ENCODE measurements at regions not wholly inside any gene's neighbourhood (a gene's known extent, or its start where the extent isn't known, plus 50 kb on each side); places are given as distances from the start of the nearest gene placed in this dataset.

GRCh38 chr13:65265988-65266387 is 1964.1 kb downstream of the PCDH9 start:
- intact Hi-C loops (cut with DNase I), result no loop called here
- no peaks in the 10 kb centered on the region for H3K27me3 ChIP-seq
- no peak for DNase-seq
- H3K4me3 ChIP-seq, result no peak overlapping the region
- TF ChIP-seq CTCF (IDR thresholded peaks at IDR 0.05), result no peak
- H3K4me1 ChIP-seq, result no peaks in the 10 kb centered on the region
- no peak for ATAC-seq
- WGBS, 2 donors, result 56 to 61% methylated on average over 1 of the region's 1 CpG
- H3K9me3 ChIP-seq, result no peaks in the 10 kb centered on the region
- no peak overlapping the region for H3K27ac ChIP-seq
- no peaks in the 10 kb centered on the region for H3K36me3 ChIP-seq (replicated peaks in 1 of 2; ENCODE audit: insufficient read depth in 1 of 2, low read depth in 2 of 2)

GRCh38 chr13:65264066-65264465 is 1966.1 kb downstream of the PCDH9 start:
- no peaks in the 10 kb centered on the region for H3K36me3 ChIP-seq (replicated peaks in 1 of 2; ENCODE audit: insufficient read depth in 1 of 2, low read depth in 2 of 2)
- 41 to 56% methylated on average over 2 of the region's 2 CpGs for WGBS, 2 donors
- DNase-seq (no peak), ATAC-seq (no peak)
- TF ChIP-seq POLR2A (IDR thresholded peaks at IDR 0.05) (no peak), CTCF (IDR thresholded peaks at IDR 0.05) (no peak)
- no peak overlapping the region for H3K27ac ChIP-seq
- no peaks in the 10 kb centered on the region for H3K4me1 ChIP-seq
- no peak overlapping the region for H3K4me3 ChIP-seq
- intact Hi-C loops (cut with DNase I), result no loop called here
- no peaks in the 10 kb centered on the region for H3K27me3 ChIP-seq
- H3K9me3 ChIP-seq, result no peaks in the 10 kb centered on the region

- Histone ChIP-seq H3K27ac (no peak overlapping the region), H3K27me3 (no peaks in the 10 kb centered on the region), H3K4me1 (no peaks in the 10 kb centered on the region), H3K36me3 (replicated peaks in 1 of 2; ENCODE audit: insufficient read depth in 1 of 2, low read depth in 2 of 2) (no peaks in the 10 kb centered on the region), H3K9me3 (no peaks in the 10 kb centered on the region), H3K4me3 (no peak overlapping the region)
- WGBS, 2 donors, result 14 to 20% methylated on average over 5 of the region's 5 CpGs
- DNase-seq (no peak), ATAC-seq (no peak)
- intact Hi-C loops (cut with DNase I), result no loop called here
- TF ChIP-seq CTCF (IDR thresholded peaks at IDR 0.05) (no peak), POLR2A (IDR thresholded peaks at IDR 0.05) (no peak)
These were observed 1968.9 kb downstream of the PCDH9 start for GRCh38 chr13:65260946-65261891.

- ATAC-seq (no peak), DNase-seq (no peak)
- no peak overlapping the region for H3K27ac ChIP-seq
- intact Hi-C loops (cut with DNase I), result no loop called here
- peaks cover 0 to 2% (median 0%) of the 10 kb centered on the region in 3 donors for H3K9me3 ChIP-seq
- H3K4me3 ChIP-seq, result no peak overlapping the region
- no peak for TF ChIP-seq CTCF (IDR thresholded peaks at IDR 0.05)
- TF ChIP-seq POLR2A (IDR thresholded peaks at IDR 0.05), result no peak
- WGBS, 2 donors, result 70 to 79% methylated on average over 1 of the region's 1 CpG
- H3K27me3 ChIP-seq, result no peaks in the 10 kb centered on the region
- H3K36me3 ChIP-seq (replicated peaks in 1 of 2; ENCODE audit: insufficient read depth in 1 of 2, low read depth in 2 of 2), result no peaks in the 10 kb centered on the region
- no peaks in the 10 kb centered on the region for H3K4me1 ChIP-seq
These were observed 1989.4 kb downstream of the PCDH9 start for GRCh38 chr13:65240773-65241172.
